ENCODE measurements at regions not wholly inside any gene's neighbourhood (a gene's known extent, or its start where the extent isn't known, plus 50 kb on each side); places are given as distances from the start of the nearest gene placed in this dataset.

DNA sequence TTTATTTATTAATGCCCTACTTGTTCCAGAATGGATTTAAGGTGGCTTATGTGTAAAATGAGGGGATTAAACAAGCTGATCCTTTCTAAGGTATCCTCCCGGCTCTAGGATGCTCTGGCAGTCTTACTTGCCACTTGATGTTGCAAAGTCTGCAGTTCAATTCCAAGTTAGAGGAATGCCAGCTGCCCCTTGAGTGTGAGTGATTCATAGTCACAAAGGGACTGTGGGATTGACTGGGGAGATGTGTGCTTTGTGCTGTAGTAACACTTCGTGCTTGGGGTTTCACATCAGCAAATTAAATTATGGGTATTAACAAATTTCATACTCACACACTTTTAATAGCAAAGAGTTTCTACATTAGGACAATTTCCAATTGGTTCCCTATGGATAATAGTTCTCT is 550.8 kb upstream of the CADM1 start:
- Mint-ChIP-seq H3K27ac (ENCODE audit: unreplicated experiment) (no peak overlapping the region), H3K27me3 (ENCODE audit: unreplicated experiment) (peaks cover 3% of the 10 kb centered on the region), H3K36me3 (ENCODE audit: low read depth, unreplicated experiment) (no peaks in the 10 kb centered on the region), H3K9me3 (ENCODE audit: unreplicated experiment) (no peaks in the 10 kb centered on the region), H3K4me3 (ENCODE audit: unreplicated experiment) (no peak overlapping the region), H3K4me1 (ENCODE audit: unreplicated experiment) (no peaks in the 10 kb centered on the region)
- TF ChIP-seq, protein P1, sequence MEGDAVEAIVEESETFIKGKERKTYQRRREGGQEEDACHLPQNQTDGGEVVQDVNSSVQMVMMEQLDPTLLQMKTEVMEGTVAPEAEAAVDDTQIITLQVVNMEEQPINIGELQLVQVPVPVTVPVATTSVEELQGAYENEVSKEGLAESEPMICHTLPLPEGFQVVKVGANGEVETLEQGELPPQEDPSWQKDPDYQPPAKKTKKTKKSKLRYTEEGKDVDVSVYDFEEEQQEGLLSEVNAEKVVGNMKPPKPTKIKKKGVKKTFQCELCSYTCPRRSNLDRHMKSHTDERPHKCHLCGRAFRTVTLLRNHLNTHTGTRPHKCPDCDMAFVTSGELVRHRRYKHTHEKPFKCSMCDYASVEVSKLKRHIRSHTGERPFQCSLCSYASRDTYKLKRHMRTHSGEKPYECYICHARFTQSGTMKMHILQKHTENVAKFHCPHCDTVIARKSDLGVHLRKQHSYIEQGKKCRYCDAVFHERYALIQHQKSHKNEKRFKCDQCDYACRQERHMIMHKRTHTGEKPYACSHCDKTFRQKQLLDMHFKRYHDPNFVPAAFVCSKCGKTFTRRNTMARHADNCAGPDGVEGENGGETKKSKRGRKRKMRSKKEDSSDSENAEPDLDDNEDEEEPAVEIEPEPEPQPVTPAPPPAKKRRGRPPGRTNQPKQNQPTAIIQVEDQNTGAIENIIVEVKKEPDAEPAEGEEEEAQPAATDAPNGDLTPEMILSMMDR (IDR thresholded peaks at IDR 0.05; ENCODE audit: unreplicated experiment): no peak
- no peak for DNase-seq (ENCODE audit: low spot score)

DNA sequence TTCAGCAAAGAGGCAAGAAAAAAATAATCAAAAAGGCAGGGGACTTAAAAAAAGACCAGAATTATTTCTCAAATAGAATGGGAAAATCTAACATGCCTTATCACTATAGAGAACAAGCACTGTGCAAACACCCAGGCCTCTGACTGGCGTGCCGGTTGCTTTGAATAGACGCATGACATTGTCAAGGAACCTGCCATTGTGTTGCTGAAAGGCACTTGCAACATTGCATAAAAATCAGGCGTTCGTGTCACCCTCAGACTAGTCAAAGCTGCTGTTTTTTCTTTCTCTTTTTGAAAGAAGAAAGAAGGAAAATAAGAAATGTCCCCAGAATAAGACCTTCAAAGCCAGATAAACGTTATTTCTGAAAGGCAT is 549.3 kb upstream of the CADM1 start:
- H3K4me1 Mint-ChIP-seq (ENCODE audit: unreplicated experiment): peaks cover 3% of the 10 kb centered on the region
- DNase-seq (ENCODE audit: low spot score): no peak
- no peaks in the 10 kb centered on the region for H3K9me3 Mint-ChIP-seq (ENCODE audit: unreplicated experiment)
- H3K27me3 Mint-ChIP-seq (ENCODE audit: unreplicated experiment): peaks cover 3% of the 10 kb centered on the region
- H3K27ac Mint-ChIP-seq (ENCODE audit: unreplicated experiment): no peak overlapping the region
- H3K36me3 Mint-ChIP-seq (ENCODE audit: low read depth, unreplicated experiment): no peaks in the 10 kb centered on the region
- TF ChIP-seq, protein P1 (IDR thresholded peaks at IDR 0.05; ENCODE audit: unreplicated experiment): no peak
- no peak overlapping the region for H3K4me3 Mint-ChIP-seq (ENCODE audit: unreplicated experiment)

GRCh38 chr11:116052603-116053547 is 548.7 kb upstream of the CADM1 start:
- Mint-ChIP-seq H3K4me1 (ENCODE audit: unreplicated experiment) (peaks cover 3% of the 10 kb centered on the region), H3K4me3 (ENCODE audit: unreplicated experiment) (no peak overlapping the region), H3K9me3 (ENCODE audit: unreplicated experiment) (no peaks in the 10 kb centered on the region), H3K36me3 (ENCODE audit: low read depth, unreplicated experiment) (no peaks in the 10 kb centered on the region), H3K27me3 (ENCODE audit: unreplicated experiment) (peaks cover 3% of the 10 kb centered on the region), H3K27ac (ENCODE audit: unreplicated experiment) (no peak overlapping the region)
- TF ChIP-seq, protein P1 (IDR thresholded peaks at IDR 0.05; ENCODE audit: unreplicated experiment): no peak
- DNase-seq (ENCODE audit: low spot score): no peak

DNA sequence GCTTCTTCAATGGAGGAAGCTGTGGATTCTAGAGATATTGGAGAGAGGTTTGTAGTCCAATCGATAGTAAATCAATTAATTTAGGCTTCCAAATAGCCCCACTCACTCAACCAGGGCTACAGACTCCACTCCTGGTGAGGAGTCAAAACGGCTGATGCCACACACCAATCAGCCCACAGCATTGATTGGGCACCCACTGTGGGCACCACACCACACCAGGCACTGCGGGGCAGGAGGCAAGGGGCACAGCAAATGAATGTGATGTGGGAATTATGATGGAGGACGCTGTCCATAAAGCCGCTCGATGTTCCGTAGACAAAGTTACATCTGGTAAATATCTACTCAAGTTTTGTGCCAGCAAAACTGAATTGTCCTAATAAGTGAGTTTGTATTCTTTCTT is 547.3 kb upstream of the CADM1 start:
- Mint-ChIP-seq H3K4me3 (ENCODE audit: unreplicated experiment) (no peak overlapping the region), H3K27ac (ENCODE audit: unreplicated experiment) (no peak overlapping the region), H3K27me3 (ENCODE audit: unreplicated experiment) (peaks cover 3% of the 10 kb centered on the region), H3K4me1 (ENCODE audit: unreplicated experiment) (peaks cover 3% of the 10 kb centered on the region), H3K36me3 (ENCODE audit: low read depth, unreplicated experiment) (no peaks in the 10 kb centered on the region), H3K9me3 (ENCODE audit: unreplicated experiment) (no peaks in the 10 kb centered on the region)
- DNase-seq (ENCODE audit: low spot score): no peak
- TF ChIP-seq, protein P1 (IDR thresholded peaks at IDR 0.05; ENCODE audit: unreplicated experiment): no peak

DNA sequence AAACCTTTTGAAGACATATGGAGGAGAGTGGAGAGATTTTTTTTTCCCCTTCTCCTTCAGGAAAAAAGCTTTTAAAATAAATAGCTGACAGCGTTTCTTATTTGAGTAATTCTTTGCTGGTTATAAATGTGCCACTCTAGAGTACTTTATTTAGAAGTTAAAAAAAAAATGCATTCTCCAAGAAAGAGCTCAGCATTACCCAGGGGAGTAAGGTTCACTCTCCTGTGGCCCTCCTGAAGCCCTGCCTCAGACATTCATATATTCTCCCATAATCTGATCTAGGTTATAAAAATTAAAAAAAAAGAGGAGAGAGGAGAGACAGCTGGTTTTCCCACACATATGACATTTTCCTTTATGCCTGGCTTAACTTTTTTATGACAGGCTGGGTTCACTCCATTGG is 545.2 kb upstream of the CADM1 start:
- DNase-seq (ENCODE audit: low spot score): no peak
- peaks cover 11% of the 10 kb centered on the region for H3K4me1 Mint-ChIP-seq (ENCODE audit: unreplicated experiment)
- no peaks in the 10 kb centered on the region for H3K27me3 Mint-ChIP-seq (ENCODE audit: unreplicated experiment)
- H3K36me3 Mint-ChIP-seq (ENCODE audit: low read depth, unreplicated experiment): no peaks in the 10 kb centered on the region
- no peak overlapping the region for H3K27ac Mint-ChIP-seq (ENCODE audit: unreplicated experiment)
- TF ChIP-seq, protein P1 (IDR thresholded peaks at IDR 0.05; ENCODE audit: unreplicated experiment): no peak
- H3K4me3 Mint-ChIP-seq (ENCODE audit: unreplicated experiment): no peak overlapping the region
- H3K9me3 Mint-ChIP-seq (ENCODE audit: unreplicated experiment): no peaks in the 10 kb centered on the region

Measured in endothelial cell (in vitro differentiated cells).